Gastroesophageal sphincter (tissue), 3 donors: ENCODE measurements at regions not wholly inside any gene's neighbourhood (a gene's known extent, or its start where the extent isn't known, plus 50 kb on each side); places are given as distances from the start of the nearest gene placed in this dataset.

ENCODE experiments used
- CTCF ChIP-seq, 4 experiments: fragments of 200-600 bp in 2 of 4; fragments of 450-650 bp in 2 of 4; sonication (generic) in 1 of 4; IDR thresholded peaks; one replicate each; pipeline ENCODE4 v1.5.1; 2017 to 2019; ENCODE audit warnings: antibody characterized with exemption in 4 of 4, mild to moderate bottlenecking in 2 of 4, moderate library complexity in 2 of 4
- POLR2A ChIP-seq, 2 donors: fragments of 450-650 bp; IDR thresholded peaks; one replicate each; pipeline ENCODE4 v1.6.1; 2017; ENCODE audit warnings: antibody characterized with exemption in 2 of 2, mild to moderate bottlenecking in 2 of 2, moderate library complexity in 1 of 2
- POLR2AphosphoS5 ChIP-seq: sonication (generic); formaldehyde crosslinking; IDR thresholded peaks from one replicate; pipeline ENCODE4 v1.6.1; 2017; ENCODE audit warnings: antibody characterized with exemption

- TF ChIP-seq CTCF (IDR thresholded peaks at IDR 0.05) (no peak), POLR2A (IDR thresholded peaks at IDR 0.05) (no peak), POLR2AphosphoS5 (no peak)
These were observed 331.1 kb downstream of the PTPRC start for GRCh38 chr1:198969981-198970380.
